IPS-15b (cell line): ENCODE measurements at regions not wholly inside any gene's neighbourhood (a gene's known extent, or its start where the extent isn't known, plus 50 kb on each side); places are given as distances from the start of the nearest gene placed in this dataset.

ENCODE experiments used
- H3K27me3 ChIP-seq: one replicate; pipeline ENCODE4 v1.6.1; 2013; ENCODE audit warnings: low read length; ENCODE audit not compliant: control insufficient read depth, insufficient read depth
- H3K36me3 ChIP-seq: one replicate; pipeline ENCODE4 v1.6.1; 2013; ENCODE audit warnings: low read length; ENCODE audit not compliant: control insufficient read depth, insufficient read depth
- H3K4me1 ChIP-seq: one replicate; pipeline ENCODE4 v1.6.1; 2013; ENCODE audit warnings: mild to moderate bottlenecking, low read length; ENCODE audit not compliant: control insufficient read depth, insufficient read depth
- H3K4me3 ChIP-seq: one replicate; pipeline ENCODE4 v1.5.1; 2013; ENCODE audit warnings: low read depth, low read length
- H3K9ac ChIP-seq: one replicate; pipeline ENCODE4 v1.6.1; 2013; ENCODE audit warnings: low read depth, mild to moderate bottlenecking, low read length
- H3K9me3 ChIP-seq: one replicate; pipeline ENCODE4 v1.6.1; 2013; ENCODE audit warnings: mild to moderate bottlenecking, low read length; ENCODE audit not compliant: control insufficient read depth, insufficient read depth

DNA sequence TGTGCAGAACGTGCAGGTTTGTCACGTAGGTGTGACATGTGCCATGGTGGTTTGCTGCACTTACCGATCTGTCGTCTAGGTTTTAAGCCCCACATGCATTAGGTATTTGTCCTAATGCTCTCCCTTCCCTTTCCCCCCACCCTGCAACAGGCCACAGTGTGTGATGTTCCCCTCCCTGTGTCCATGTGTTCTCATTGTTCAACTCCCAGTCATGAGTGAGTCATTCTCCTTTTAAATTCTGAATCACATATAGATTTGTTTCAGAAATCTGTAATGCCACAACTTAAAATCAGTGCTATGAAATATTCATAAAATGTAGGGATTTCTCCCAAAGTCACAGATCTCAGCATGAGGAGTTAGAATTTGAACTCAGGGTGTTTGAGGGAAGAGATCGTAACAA lies 552.5 kb upstream of the MBL2 start:
- H3K4me1 ChIP-seq: no peaks in the 10 kb centered on the region
- H3K27me3 ChIP-seq: no peaks in the 10 kb centered on the region
- no peaks in the 10 kb centered on the region for H3K9me3 ChIP-seq
- H3K4me3 ChIP-seq: no peak overlapping the region
- no peak overlapping the region for H3K9ac ChIP-seq
- no peaks in the 10 kb centered on the region for H3K36me3 ChIP-seq

- no peaks in the 10 kb centered on the region for H3K36me3 ChIP-seq
- no peak overlapping the region for H3K9ac ChIP-seq
- no peak overlapping the region for H3K4me3 ChIP-seq
- H3K9me3 ChIP-seq: no peaks in the 10 kb centered on the region
- H3K4me1 ChIP-seq: peaks cover 6% of the 10 kb centered on the region
- H3K27me3 ChIP-seq: no peaks in the 10 kb centered on the region
These were observed 543.1 kb upstream of the MBL2 start for GRCh38 chr10:53315709-53316108.

DNA sequence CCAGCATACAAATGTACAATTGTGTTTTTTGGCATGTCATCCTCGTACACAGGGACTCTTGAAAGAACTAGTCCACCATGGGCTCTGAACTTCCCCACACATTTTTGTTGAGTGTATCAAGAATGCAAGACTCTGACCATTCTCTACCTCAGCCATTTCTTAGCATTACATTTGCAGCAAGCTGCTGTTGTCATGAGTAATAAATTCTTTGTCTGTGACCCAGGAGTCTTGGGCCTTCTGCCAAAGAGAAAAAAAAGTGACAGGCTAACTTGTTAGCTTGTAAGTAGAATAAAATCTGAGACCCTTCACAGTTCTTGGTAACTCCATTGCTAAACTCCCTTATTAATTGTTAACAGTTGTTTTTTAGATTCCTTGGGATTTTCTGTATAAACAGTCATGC lies 542.3 kb upstream of the MBL2 start:
- Histone ChIP-seq H3K27me3 (no peaks in the 10 kb centered on the region), H3K4me3 (no peak overlapping the region), H3K9me3 (no peaks in the 10 kb centered on the region), H3K36me3 (no peaks in the 10 kb centered on the region), H3K9ac (no peak overlapping the region), H3K4me1 (peaks cover 6% of the 10 kb centered on the region)

- Histone ChIP-seq H3K4me1 (no peaks in the 10 kb centered on the region), H3K4me3 (no peak overlapping the region), H3K27me3 (no peaks in the 10 kb centered on the region), H3K9me3 (peaks cover 3% of the 10 kb centered on the region), H3K9ac (no peak overlapping the region), H3K36me3 (no peaks in the 10 kb centered on the region)
These were observed 525.9 kb upstream of the MBL2 start for GRCh38 chr10:53298443-53298842.

GRCh38 chr10:53284615-53285182 lies 512.1 kb upstream of the MBL2 start:
- Histone ChIP-seq H3K9ac (no peak overlapping the region), H3K27me3 (no peaks in the 10 kb centered on the region), H3K4me3 (no peak overlapping the region), H3K4me1 (no peaks in the 10 kb centered on the region), H3K36me3 (no peaks in the 10 kb centered on the region), H3K9me3 (no peaks in the 10 kb centered on the region)

DNA sequence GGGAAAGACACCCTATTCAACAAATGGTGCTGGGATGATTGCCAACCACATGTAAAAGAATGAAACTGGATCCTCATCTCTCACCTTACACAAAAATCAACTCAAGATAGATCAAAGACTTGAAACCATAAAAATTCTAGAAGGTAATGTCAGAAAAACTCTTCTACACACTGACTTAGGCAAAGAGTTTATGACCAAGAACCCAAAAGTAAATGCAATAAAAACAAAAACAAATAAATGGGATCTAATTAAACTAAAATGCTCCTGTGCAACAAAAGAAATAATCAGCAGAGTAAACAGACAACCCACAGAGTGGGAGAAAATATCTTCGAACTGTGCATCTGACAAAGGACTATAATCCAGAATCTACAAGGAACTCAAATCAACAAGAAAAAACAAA lies 504.2 kb upstream of the MBL2 start:
- H3K9me3 ChIP-seq: peaks cover 7% of the 10 kb centered on the region
- H3K36me3 ChIP-seq: no peaks in the 10 kb centered on the region
- H3K4me1 ChIP-seq: no peaks in the 10 kb centered on the region
- no peaks in the 10 kb centered on the region for H3K27me3 ChIP-seq
- no peak overlapping the region for H3K9ac ChIP-seq
- H3K4me3 ChIP-seq: no peak overlapping the region

- Histone ChIP-seq H3K9me3 (no peaks in the 10 kb centered on the region), H3K36me3 (no peaks in the 10 kb centered on the region), H3K4me3 (no peak overlapping the region), H3K4me1 (no peaks in the 10 kb centered on the region), H3K9ac (no peak overlapping the region), H3K27me3 (no peaks in the 10 kb centered on the region)
These were observed 496.9 kb upstream of the MBL2 start for GRCh38 chr10:53269482-53269881.

GRCh38 chr10:53260213-53260612 lies 487.6 kb upstream of the MBL2 start:
- H3K9ac ChIP-seq: no peak overlapping the region
- peaks cover 8% of the 10 kb centered on the region for H3K4me1 ChIP-seq
- H3K4me3 ChIP-seq: no peak overlapping the region
- H3K27me3 ChIP-seq: no peaks in the 10 kb centered on the region
- no peaks in the 10 kb centered on the region for H3K9me3 ChIP-seq
- no peaks in the 10 kb centered on the region for H3K36me3 ChIP-seq

GRCh38 chr10:53256623-53257022 lies 484.0 kb upstream of the MBL2 start:
- Histone ChIP-seq H3K27me3 (no peaks in the 10 kb centered on the region), H3K9me3 (peaks cover 13% of the 10 kb centered on the region), H3K9ac (no peak overlapping the region), H3K4me3 (no peak overlapping the region), H3K4me1 (peaks cover 8% of the 10 kb centered on the region), H3K36me3 (no peaks in the 10 kb centered on the region)

DNA sequence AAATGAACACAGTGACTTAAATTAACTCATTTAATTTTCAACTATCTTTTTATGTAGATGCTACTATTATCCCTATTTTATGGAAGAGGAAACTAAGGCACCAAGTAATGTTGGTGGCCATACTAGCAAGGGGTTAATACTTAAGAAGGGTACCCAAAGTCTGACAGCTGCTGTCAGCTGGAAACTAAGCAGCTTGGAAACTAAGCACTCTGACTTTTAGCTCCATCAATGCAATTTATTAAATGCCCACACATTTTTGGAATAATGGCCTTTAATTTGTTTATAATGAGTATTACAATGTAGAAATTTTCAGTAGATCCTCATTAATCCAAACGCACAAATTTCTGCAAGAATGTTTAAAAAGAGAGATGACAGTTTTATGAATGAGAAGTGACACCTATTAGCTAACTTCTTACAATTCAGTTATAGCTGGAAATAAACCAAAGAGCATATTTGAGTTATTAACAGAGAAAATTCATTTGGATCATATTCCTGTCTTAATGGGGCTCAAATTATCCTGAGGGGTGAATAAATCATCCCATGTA lies 483.1 kb upstream of the MBL2 start:
- no peaks in the 10 kb centered on the region for H3K36me3 ChIP-seq
- peaks cover 13% of the 10 kb centered on the region for H3K9me3 ChIP-seq
- peaks cover 8% of the 10 kb centered on the region for H3K4me1 ChIP-seq
- H3K9ac ChIP-seq: no peak overlapping the region
- H3K27me3 ChIP-seq: no peaks in the 10 kb centered on the region
- H3K4me3 ChIP-seq: no peak overlapping the region

GRCh38 chr10:53253221-53253620 lies 480.6 kb upstream of the MBL2 start:
- Histone ChIP-seq H3K4me3 (no peak overlapping the region), H3K9me3 (peaks cover 16% of the 10 kb centered on the region), H3K9ac (no peak overlapping the region), H3K4me1 (peaks cover 8% of the 10 kb centered on the region), H3K27me3 (no peaks in the 10 kb centered on the region), H3K36me3 (no peaks in the 10 kb centered on the region)

DNA sequence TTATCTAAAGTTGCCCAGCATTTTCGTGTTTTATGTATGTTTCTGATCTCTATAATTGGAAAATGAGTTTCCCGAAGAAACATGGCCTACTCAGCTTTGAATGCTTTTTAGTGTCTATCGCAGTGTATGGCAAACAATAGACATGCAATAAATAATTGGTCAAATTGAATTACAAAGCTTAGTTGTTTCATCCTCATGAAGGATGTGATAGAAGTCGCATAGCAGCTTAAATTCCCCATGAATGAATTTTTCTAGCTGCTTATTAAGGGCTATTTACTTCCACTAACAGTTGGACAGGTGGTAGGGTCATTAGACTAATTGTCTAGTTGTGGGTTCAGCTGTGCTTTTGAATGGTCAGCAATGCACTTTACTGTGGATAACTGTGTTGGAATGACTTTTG lies 467.3 kb upstream of the MBL2 start:
- no peak overlapping the region for H3K4me3 ChIP-seq
- H3K27me3 ChIP-seq: no peaks in the 10 kb centered on the region
- no peak overlapping the region for H3K9ac ChIP-seq

More for the DNA sequence above, 467.3 kb upstream of the MBL2 start:
- Histone ChIP-seq H3K9me3 (no peaks in the 10 kb centered on the region), H3K4me1 (no peaks in the 10 kb centered on the region), H3K36me3 (no peaks in the 10 kb centered on the region)
